CD4-positive, alpha-beta memory T cell (primary cell): ENCODE measurements at regions not wholly inside any gene's neighbourhood (a gene's known extent, or its start where the extent isn't known, plus 50 kb on each side); places are given as distances from the start of the nearest gene placed in this dataset.

Source experiments
- CTCF ChIA-PET: fragments of 350-600 bp; sonication (Branson Sonifier 250); formaldehyde crosslinking; loops from one replicate; lab custom pipeline; 2021; ENCODE audit warnings: inconsistent platforms; ENCODE audit not compliant: partially characterized antibody; lab: Charles Lee
- POLR2A ChIA-PET: fragments of 350-600 bp; sonication (Branson Sonifier 250); formaldehyde crosslinking; loops from one replicate; lab custom pipeline; 2021; ENCODE audit not compliant: partially characterized antibody; lab: Charles Lee
- DNase-seq, 5 donors: peaks; one replicate each; pipeline versions ENCODE4 v3.0.0 to v3.0.0-alpha.2; 2020 to 2022; ENCODE audit warnings: mixed read lengths in 1 of 5
- H3K27ac ChIP-seq: one replicate; pipeline ENCODE4 v1.7.0; 2013; ENCODE audit warnings: low read depth, low read length
- H3K27me3 ChIP-seq: 2 replicates; pipeline ENCODE4 v1.7.0; 2013; ENCODE audit warnings: mild to moderate bottlenecking, low read length, moderate library complexity; ENCODE audit not compliant: insufficient read depth
- H3K36me3 ChIP-seq: 2 replicates; pipeline ENCODE4 v1.7.0; 2013; ENCODE audit warnings: mild to moderate bottlenecking, low read length, moderate library complexity; ENCODE audit not compliant: insufficient read depth
- H3K4me1 ChIP-seq: 2 replicates; pipeline ENCODE4 v1.7.0; 2013; ENCODE audit warnings: mild to moderate bottlenecking, low read length, moderate library complexity; ENCODE audit not compliant: insufficient read depth
- H3K4me3 ChIP-seq, 2 donors: one replicate each; pipeline ENCODE4 v1.7.0; 2013; ENCODE audit warnings: low read length in 2 of 2, mild to moderate bottlenecking in 1 of 2
- H3K9me3 ChIP-seq, 2 donors: one replicate each; pipeline ENCODE4 v1.7.0; 2013; ENCODE audit warnings: low read length in 2 of 2, control low read depth in 1 of 2; ENCODE audit not compliant: control insufficient read depth in 1 of 2
- H3K27ac Mint-ChIP-seq, 7 donors: one replicate each; pipeline ENCODE4 v1.8.0; 2020 to 2021; ENCODE audit warnings: mixed read lengths in 7 of 7, mild to moderate bottlenecking in 6 of 7, inconsistent platforms in 3 of 7, moderate library complexity in 3 of 7
- H3K27me3 Mint-ChIP-seq, 2 donors: one replicate each; pipeline ENCODE4 v1.8.0; 2020 to 2021; ENCODE audit warnings: mixed read lengths in 2 of 2
- H3K36me3 Mint-ChIP-seq, 2 donors: one replicate each; pipeline ENCODE4 v1.8.0; 2020 to 2021; ENCODE audit warnings: mixed read lengths in 2 of 2, inconsistent platforms in 1 of 2, mild to moderate bottlenecking in 1 of 2
- H3K4me1 Mint-ChIP-seq, 4 donors: one replicate each; pipeline ENCODE4 v1.8.0; 2020 to 2021; ENCODE audit warnings: mixed read lengths in 4 of 4, mild to moderate bottlenecking in 1 of 4
- H3K4me3 Mint-ChIP-seq, 8 donors: one replicate each; pipeline ENCODE4 v1.8.0; 2020 to 2021; ENCODE audit warnings: mixed read lengths in 8 of 8, mild to moderate bottlenecking in 7 of 8, moderate library complexity in 6 of 8, inconsistent platforms in 3 of 8
- H3K9me3 Mint-ChIP-seq, 8 donors: one replicate each; pipeline ENCODE4 v1.8.0; 2020 to 2021; ENCODE audit warnings: mixed read lengths in 8 of 8, mild to moderate bottlenecking in 5 of 8, inconsistent platforms in 3 of 8, moderate library complexity in 1 of 8
- intact Hi-C: fragments of 100-400 bp; cut with micrococcal nuclease; formaldehyde crosslinking; loops from one replicate; pipeline ENCODE4 v1.15.1; 2023

- Mint-ChIP-seq H3K4me3 (no peak overlapping the region), H3K4me1 (no peaks in the 10 kb centered on the region), H3K27me3 (peaks cover 3 to 5% of the 10 kb centered on the region in 2 donors), H3K9me3 (peaks cover 0 to 4% (median 0%) of the 10 kb centered on the region in 8 donors), H3K27ac (no peak overlapping the region), H3K36me3 (no peaks in the 10 kb centered on the region)
- Histone ChIP-seq H3K36me3 (no peaks in the 10 kb centered on the region), H3K27ac (no peak overlapping the region), H3K27me3 (no peaks in the 10 kb centered on the region), H3K4me3 (no peak overlapping the region), H3K9me3 (no peaks in the 10 kb centered on the region), H3K4me1 (no peaks in the 10 kb centered on the region)
- CTCF ChIA-PET, result interaction anchor here (1.3 to 2.6 kb wide), 3 partner anchors 9 to 147 kb away, joined by 3 to 8 read pairs (median 5); no protein-coding TSS in a partner anchor
- POLR2A ChIA-PET, result no interaction called here
- intact Hi-C loops, result no loop called here
- no peak for DNase-seq
Measured at GRCh38 chr10:62584731-62585130, 210.6 kb downstream of the ZNF365 start.

GRCh38 chr10:62585211-62585775 is 211.1 kb downstream of the ZNF365 start:
- no peaks in the 10 kb centered on the region for H3K4me1 Mint-ChIP-seq
- ChIA-PET POLR2A (no interaction called here), CTCF (interaction anchor here (1.3 to 2.6 kb wide), 2 partner anchors 9 to 11 kb away, joined by 3 to 8 read pairs; no protein-coding TSS in a partner anchor)
- H3K36me3 ChIP-seq, result no peaks in the 10 kb centered on the region
- H3K27ac ChIP-seq, result no peak overlapping the region
- H3K27me3 Mint-ChIP-seq, result peaks cover 3 to 8% of the 10 kb centered on the region in 2 donors
- H3K27me3 ChIP-seq, result no peaks in the 10 kb centered on the region
- H3K9me3 ChIP-seq, result no peaks in the 10 kb centered on the region
- intact Hi-C loops, result no loop called here
- H3K4me3 Mint-ChIP-seq, result no peak overlapping the region
- no peak for DNase-seq
- H3K4me3 ChIP-seq, result no peak overlapping the region
- no peak overlapping the region for H3K27ac Mint-ChIP-seq
- H3K9me3 Mint-ChIP-seq, result peaks cover 0 to 4% (median 0%) of the 10 kb centered on the region in 8 donors
- H3K36me3 Mint-ChIP-seq, result no peaks in the 10 kb centered on the region
- H3K4me1 ChIP-seq, result no peaks in the 10 kb centered on the region

GRCh38 chr10:62587011-62587410 is 212.8 kb downstream of the ZNF365 start:
- CTCF ChIA-PET, result no interaction called here
- Mint-ChIP-seq H3K27ac (no peak overlapping the region), H3K4me1 (no peaks in the 10 kb centered on the region)

GRCh38 chr10:62588116-62588515 is 213.9 kb downstream of the ZNF365 start:
- Histone ChIP-seq H3K9me3 (no peaks in the 10 kb centered on the region), H3K36me3 (no peaks in the 10 kb centered on the region), H3K4me1 (no peaks in the 10 kb centered on the region), H3K27me3 (no peaks in the 10 kb centered on the region), H3K4me3 (no peak overlapping the region), H3K27ac (no peak overlapping the region)
- Mint-ChIP-seq H3K4me3 (no peak overlapping the region), H3K27ac (no peak overlapping the region), H3K4me1 (no peaks in the 10 kb centered on the region), H3K27me3 (peaks cover 6 to 8% of the 10 kb centered on the region in 2 donors), H3K36me3 (no peaks in the 10 kb centered on the region), H3K9me3 (peaks cover 0 to 4% (median 0%) of the 10 kb centered on the region in 8 donors)
- ChIA-PET CTCF (no interaction called here), POLR2A (no interaction called here)
- intact Hi-C loops, result no loop called here
- no peak for DNase-seq

More at GRCh38 chr10:62587011-62587410, 212.8 kb downstream of the ZNF365 start:
- no peak overlapping the region for H3K27ac ChIP-seq
- no peaks in the 10 kb centered on the region for H3K27me3 ChIP-seq
- Mint-ChIP-seq H3K27me3 (peaks cover 6 to 8% of the 10 kb centered on the region in 2 donors), H3K4me3 (no peak overlapping the region), H3K9me3 (peaks cover 0 to 4% (median 0%) of the 10 kb centered on the region in 8 donors), H3K36me3 (no peaks in the 10 kb centered on the region)
- no peak for DNase-seq
- no peaks in the 10 kb centered on the region for H3K36me3 ChIP-seq
- H3K9me3 ChIP-seq, result no peaks in the 10 kb centered on the region
- no peaks in the 10 kb centered on the region for H3K4me1 ChIP-seq
- H3K4me3 ChIP-seq, result no peak overlapping the region
- POLR2A ChIA-PET, result no interaction called here
- intact Hi-C loops, result no loop called here

GRCh38 chr10:62589689-62590088 is 214.8 kb upstream of the ADO start:
- no peaks in the 10 kb centered on the region for H3K9me3 ChIP-seq
- POLR2A ChIA-PET, result no interaction called here
- no peaks in the 10 kb centered on the region for H3K36me3 Mint-ChIP-seq
- H3K4me1 Mint-ChIP-seq, result peaks cover 0 to 4% (median under 1%) of the 10 kb centered on the region in 4 donors
- peaks cover 0 to 4% (median 0%) of the 10 kb centered on the region in 8 donors for H3K9me3 Mint-ChIP-seq
- no peak overlapping the region for H3K27ac ChIP-seq
- no peaks in the 10 kb centered on the region for H3K4me1 ChIP-seq
- intact Hi-C loops, result loop anchor here (5.0 kb wide), 3 partner anchors 62 to 1133 kb away; no protein-coding TSS in a partner anchor
- no peak overlapping the region for H3K27ac Mint-ChIP-seq
- no peaks in the 10 kb centered on the region for H3K27me3 ChIP-seq
- CTCF ChIA-PET, result interaction anchor here (1.0 to 2.0 kb wide), 5 partner anchors 9 to 567 kb away, joined by 3 to 8 read pairs (median 3); no protein-coding TSS in a partner anchor
- no peaks in the 10 kb centered on the region for H3K36me3 ChIP-seq
- no peak overlapping the region for H3K4me3 ChIP-seq
- DNase-seq, result no peak
- H3K27me3 Mint-ChIP-seq, result peaks cover 6 to 8% of the 10 kb centered on the region in 2 donors
- no peak overlapping the region for H3K4me3 Mint-ChIP-seq

- Mint-ChIP-seq H3K4me1 (peaks cover 0 to 4% (median under 1%) of the 10 kb centered on the region in 4 donors), H3K27me3 (peaks cover 6 to 8% of the 10 kb centered on the region in 2 donors), H3K27ac (no peak overlapping the region), H3K4me3 (no peak overlapping the region), H3K9me3 (peaks cover 0 to 4% (median 0%) of the 10 kb centered on the region in 8 donors), H3K36me3 (no peaks in the 10 kb centered on the region)
- no peak overlapping the region for H3K4me3 ChIP-seq
- H3K27ac ChIP-seq, result no peak overlapping the region
- H3K9me3 ChIP-seq, result no peaks in the 10 kb centered on the region
- no peaks in the 10 kb centered on the region for H3K36me3 ChIP-seq
- intact Hi-C loops, result loop anchor here (5.0 kb wide), 3 partner anchors 63 to 1132 kb away; no protein-coding TSS in a partner anchor
- ChIA-PET CTCF (interaction anchor here (0.9 to 2.0 kb wide), 7 partner anchors 12 to 566 kb away, joined by 3 to 8 read pairs (median 4); no protein-coding TSS in a partner anchor), POLR2A (no interaction called here)
- no peak for DNase-seq
- H3K27me3 ChIP-seq, result no peaks in the 10 kb centered on the region
- no peaks in the 10 kb centered on the region for H3K4me1 ChIP-seq
Measured at GRCh38 chr10:62590306-62590705, 214.2 kb upstream of the ADO start.

GRCh38 chr10:62594093-62594520 is 210.4 kb upstream of the ADO start:
- Histone ChIP-seq H3K27ac (no peak overlapping the region), H3K4me1 (no peaks in the 10 kb centered on the region), H3K36me3 (no peaks in the 10 kb centered on the region), H3K27me3 (no peaks in the 10 kb centered on the region), H3K9me3 (no peaks in the 10 kb centered on the region), H3K4me3 (no peak overlapping the region)
- Mint-ChIP-seq H3K4me1 (peaks cover 0 to 4% (median under 1%) of the 10 kb centered on the region in 4 donors), H3K27me3 (peaks cover 3 to 5% of the 10 kb centered on the region in 2 donors), H3K36me3 (no peaks in the 10 kb centered on the region), H3K4me3 (peak overlapping the region in 1 of 8 donors; percentile 10), H3K9me3 (no peaks in the 10 kb centered on the region), H3K27ac (peak overlapping the region in 1 of 7 donors; percentile 9)
- CTCF ChIA-PET, result interaction anchor here (0.6 to 5.3 kb wide), 19 partner anchors 10 to 1130 kb away, joined by 3 to 49 read pairs (median 4); partner anchors contain the start of gene EGR2
- POLR2A ChIA-PET, result interaction anchor here (1.6 kb wide), 1 partner anchor 224 kb away, joined by 7 read pairs; no protein-coding TSS in a partner anchor
- DNase-seq, result peak; percentile 38 to 59 (median 44)
- intact Hi-C loops, result loop anchor here (1.0 to 5.0 kb wide), 7 partner anchors 67 to 1128 kb away; no protein-coding TSS in a partner anchor
